ENCODE measurements at regions not wholly inside any gene's neighbourhood (a gene's known extent, or its start where the extent isn't known, plus 50 kb on each side); places are given as distances from the start of the nearest gene placed in this dataset.
"Not testable (repeated sequence)": the region's sequence is repeated elsewhere in the genome, so short reads cannot be mapped to it uniquely, and the experiment has no call there.

DNA sequence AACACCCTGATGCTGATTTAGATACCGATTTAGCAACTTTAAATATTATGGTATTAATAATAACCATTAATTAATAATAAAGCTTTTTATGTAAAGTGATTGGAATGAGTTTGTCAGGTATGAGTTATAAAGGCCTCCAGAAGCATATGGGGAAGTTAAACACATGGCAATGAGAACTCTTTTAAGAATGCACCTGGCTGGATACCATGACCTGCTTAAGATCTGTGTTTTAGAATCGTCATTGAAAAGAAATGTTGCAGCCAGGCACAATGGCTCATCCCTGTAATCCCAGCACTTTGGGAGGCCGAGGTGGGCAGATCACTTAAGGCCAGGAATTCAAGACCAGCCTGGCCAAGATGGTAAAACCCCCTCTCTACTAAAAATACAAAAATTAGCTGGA is 197.5 kb downstream of the SOX4 start:
- Histone ChIP-seq H3K36me3 (ENCODE audit: insufficient read depth, low read length) (no peaks in the 10 kb centered on the region), H3K27ac (ENCODE audit: low read depth, low read length, poor library complexity, severe bottlenecking) (no peak overlapping the region), H2AFZ (ENCODE audit: low read length) (no peak overlapping the region), H3K79me2 (ENCODE audit: insufficient read depth, low read depth, low read length) (no peaks in the 10 kb centered on the region), H3K4me1 (ENCODE audit: insufficient read depth, low read length, poor library complexity, severe bottlenecking) (no peaks in the 10 kb centered on the region), H3K9me3 (ENCODE audit: low read length) (no peaks in the 10 kb centered on the region), H3K4me2 (ENCODE audit: low read length) (no peak overlapping the region), H4K20me1 (ENCODE audit: insufficient read depth, low read length) (no peaks in the 10 kb centered on the region), H3K9me2 (ENCODE audit: insufficient read depth, low read length) (no peaks in the 10 kb centered on the region), H3K4me3 (ENCODE audit: low read depth, low read length, poor library complexity, severe bottlenecking) (no peak overlapping the region)
- intact Hi-C loops (cut with micrococcal nuclease; ENCODE audit: unreplicated experiment), result no loop called here
- no TSS peak for BruUV-seq (replicated peaks)
- CTCF ChIA-PET (ENCODE audit: unreplicated experiment), result interaction anchor here (0.6 kb wide), 1 partner anchor 1042 kb away, joined by 3 read pairs; no protein-coding TSS in a partner anchor
- DNase-seq (ENCODE audit: low spot score), result no peak
- POLR2A ChIA-PET, result interaction anchor here (0.6 kb wide), 1 partner anchor 45 kb away, joined by 3 read pairs; no protein-coding TSS in a partner anchor
- no peak for TF ChIP-seq EZH2phosphoT487 (IDR thresholded peaks at IDR 0.05; ENCODE audit: borderline replicate concordance, low read depth, low read length)
- TF ChIP-seq, protein P1, sequence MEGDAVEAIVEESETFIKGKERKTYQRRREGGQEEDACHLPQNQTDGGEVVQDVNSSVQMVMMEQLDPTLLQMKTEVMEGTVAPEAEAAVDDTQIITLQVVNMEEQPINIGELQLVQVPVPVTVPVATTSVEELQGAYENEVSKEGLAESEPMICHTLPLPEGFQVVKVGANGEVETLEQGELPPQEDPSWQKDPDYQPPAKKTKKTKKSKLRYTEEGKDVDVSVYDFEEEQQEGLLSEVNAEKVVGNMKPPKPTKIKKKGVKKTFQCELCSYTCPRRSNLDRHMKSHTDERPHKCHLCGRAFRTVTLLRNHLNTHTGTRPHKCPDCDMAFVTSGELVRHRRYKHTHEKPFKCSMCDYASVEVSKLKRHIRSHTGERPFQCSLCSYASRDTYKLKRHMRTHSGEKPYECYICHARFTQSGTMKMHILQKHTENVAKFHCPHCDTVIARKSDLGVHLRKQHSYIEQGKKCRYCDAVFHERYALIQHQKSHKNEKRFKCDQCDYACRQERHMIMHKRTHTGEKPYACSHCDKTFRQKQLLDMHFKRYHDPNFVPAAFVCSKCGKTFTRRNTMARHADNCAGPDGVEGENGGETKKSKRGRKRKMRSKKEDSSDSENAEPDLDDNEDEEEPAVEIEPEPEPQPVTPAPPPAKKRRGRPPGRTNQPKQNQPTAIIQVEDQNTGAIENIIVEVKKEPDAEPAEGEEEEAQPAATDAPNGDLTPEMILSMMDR (conservative IDR thresholded peaks at IDR 0.05; ENCODE audit: low read length), result no peak

GRCh38 chr6:21791581-21791980 is 198.0 kb downstream of the SOX4 start:
- no peak for TF ChIP-seq EZH2phosphoT487 (IDR thresholded peaks at IDR 0.05; ENCODE audit: borderline replicate concordance, low read depth, low read length)
- TF ChIP-seq, protein P1 (conservative IDR thresholded peaks at IDR 0.05; ENCODE audit: low read length), result no peak
- Histone ChIP-seq H3K36me3 (ENCODE audit: insufficient read depth, low read length) (no peaks in the 10 kb centered on the region), H3K4me1 (ENCODE audit: insufficient read depth, low read length, poor library complexity, severe bottlenecking) (no peaks in the 10 kb centered on the region), H3K4me2 (ENCODE audit: low read length) (no peak overlapping the region), H3K4me3 (ENCODE audit: low read depth, low read length, poor library complexity, severe bottlenecking) (no peak overlapping the region), H3K79me2 (ENCODE audit: insufficient read depth, low read depth, low read length) (no peaks in the 10 kb centered on the region), H3K9me2 (ENCODE audit: insufficient read depth, low read length) (no peaks in the 10 kb centered on the region), H3K27ac (ENCODE audit: low read depth, low read length, poor library complexity, severe bottlenecking) (no peak overlapping the region), H3K9me3 (ENCODE audit: low read length) (no peaks in the 10 kb centered on the region), H4K20me1 (ENCODE audit: insufficient read depth, low read length) (no peaks in the 10 kb centered on the region), H2AFZ (ENCODE audit: low read length) (no peak overlapping the region)
- BruUV-seq (replicated peaks), result no TSS peak
- intact Hi-C loops (cut with micrococcal nuclease; ENCODE audit: unreplicated experiment), result no loop called here
- CTCF ChIA-PET (ENCODE audit: unreplicated experiment), result interaction anchor here (0.6 kb wide), 1 partner anchor 1042 kb away, joined by 3 read pairs; no protein-coding TSS in a partner anchor
- DNase-seq (ENCODE audit: low spot score), result no peak
- POLR2A ChIA-PET, result interaction anchor here (0.6 to 0.8 kb wide), 2 partner anchors 14 to 45 kb away, joined by 3 read pairs; no protein-coding TSS in a partner anchor

- Histone ChIP-seq H3K9me3 (ENCODE audit: low read length) (no peaks in the 10 kb centered on the region), H3K27ac (ENCODE audit: low read depth, low read length, poor library complexity, severe bottlenecking) (no peak overlapping the region), H3K4me3 (ENCODE audit: low read depth, low read length, poor library complexity, severe bottlenecking) (no peak overlapping the region), H3K79me2 (ENCODE audit: insufficient read depth, low read depth, low read length) (no peaks in the 10 kb centered on the region), H4K20me1 (ENCODE audit: insufficient read depth, low read length) (no peaks in the 10 kb centered on the region), H3K4me1 (ENCODE audit: insufficient read depth, low read length, poor library complexity, severe bottlenecking) (no peaks in the 10 kb centered on the region), H3K9me2 (ENCODE audit: insufficient read depth, low read length) (no peaks in the 10 kb centered on the region), H2AFZ (ENCODE audit: low read length) (no peak overlapping the region), H3K36me3 (ENCODE audit: insufficient read depth, low read length) (no peaks in the 10 kb centered on the region), H3K4me2 (ENCODE audit: low read length) (no peak overlapping the region)
- DNase-seq (ENCODE audit: low spot score), result no peak
- BruUV-seq (replicated peaks), result no TSS peak
- TF ChIP-seq EZH2phosphoT487 (IDR thresholded peaks at IDR 0.05; ENCODE audit: borderline replicate concordance, low read depth, low read length), result no peak
- TF ChIP-seq, protein P1 (conservative IDR thresholded peaks at IDR 0.05; ENCODE audit: low read length), result no peak
- intact Hi-C loops (cut with micrococcal nuclease; ENCODE audit: unreplicated experiment), result no loop called here
- ChIA-PET POLR2A (interaction anchor here (0.8 kb wide), 2 partner anchors 12 to 13 kb away, joined by 3 read pairs; no protein-coding TSS in a partner anchor), CTCF (ENCODE audit: unreplicated experiment) (no interaction called here)
Observed at GRCh38 chr6:21792177-21792576, 198.6 kb downstream of the SOX4 start.

DNA sequence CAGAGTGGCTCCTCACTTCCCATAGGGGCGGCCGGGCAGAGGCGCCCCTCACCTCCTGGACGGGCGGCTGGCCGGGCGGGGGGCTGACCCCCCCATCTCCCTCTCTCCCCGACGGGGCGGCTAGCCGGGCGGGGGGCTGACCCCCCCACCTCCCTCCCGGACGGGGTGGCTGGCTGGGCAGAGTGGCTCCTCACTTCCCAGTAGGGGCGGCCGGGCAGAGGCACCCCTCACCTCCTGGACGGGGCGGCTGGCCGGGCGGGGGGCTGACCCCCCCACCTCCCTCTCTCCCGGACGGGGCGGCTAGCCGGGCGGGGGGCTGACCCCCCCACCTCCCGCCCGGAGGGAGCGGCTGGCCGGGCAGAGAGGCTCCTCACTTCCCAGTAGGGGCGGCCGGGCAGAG is 203.4 kb downstream of the SOX4 start:
- intact Hi-C loops (cut with micrococcal nuclease; ENCODE audit: unreplicated experiment); POLR2A ChIA-PET; BruUV-seq (replicated peaks); H3K4me2 ChIP-seq (ENCODE audit: low read length); H3K4me1 ChIP-seq (ENCODE audit: insufficient read depth, low read length, poor library complexity, severe bottlenecking); H3K9me3 ChIP-seq (ENCODE audit: low read length); CTCF ChIA-PET (ENCODE audit: unreplicated experiment); H3K27ac ChIP-seq (ENCODE audit: low read depth, low read length, poor library complexity, severe bottlenecking); H2AFZ ChIP-seq (ENCODE audit: low read length); H3K36me3 ChIP-seq (ENCODE audit: insufficient read depth, low read length); H3K79me2 ChIP-seq (ENCODE audit: insufficient read depth, low read depth, low read length); H3K4me3 ChIP-seq (ENCODE audit: low read depth, low read length, poor library complexity, severe bottlenecking); DNase-seq (ENCODE audit: low spot score); H4K20me1 ChIP-seq (ENCODE audit: insufficient read depth, low read length); H3K9me2 ChIP-seq (ENCODE audit: insufficient read depth, low read length): not testable (repeated sequence)
